Naive B cell (primary cell): ENCODE measurements at regions not wholly inside any gene's neighbourhood (a gene's known extent, or its start where the extent isn't known, plus 50 kb on each side); places are given as distances from the start of the nearest gene placed in this dataset.
A peak's percentile ranks its signal among the peaks of the same experiment; 100 is the strongest.

Experiments
- ATAC-seq, 2 donors: fragments of 150-1000 bp; cut with Tn5 transposase; 2 replicates each; pipeline ENCODE4 v1.10.0; 2021; ENCODE audit warnings: low read depth in 2 of 2, mild to moderate bottlenecking in 2 of 2, moderate library complexity in 2 of 2
- DNase-seq: peaks from one replicate; pipeline ENCODE4 v3.0.0; 2022
- H3K27ac Mint-ChIP-seq, 6 donors: one replicate each; pipeline ENCODE4 v1.8.0; 2020 to 2022; ENCODE audit warnings: mild to moderate bottlenecking in 6 of 6, mixed read lengths in 6 of 6, moderate library complexity in 5 of 6, inconsistent platforms in 2 of 6
- H3K27me3 Mint-ChIP-seq, 3 donors: one replicate each; pipeline ENCODE4 v1.8.0; 2021 to 2022; ENCODE audit warnings: mixed read lengths in 3 of 3, mild to moderate bottlenecking in 1 of 3
- H3K36me3 Mint-ChIP-seq, 2 donors: one replicate each; pipeline ENCODE4 v1.8.0; 2020 to 2022; ENCODE audit warnings: mixed read lengths in 2 of 2, inconsistent platforms in 1 of 2, mild to moderate bottlenecking in 1 of 2
- H3K4me1 Mint-ChIP-seq, 3 donors: one replicate each; pipeline ENCODE4 v1.8.0; 2020 to 2022; ENCODE audit warnings: mixed read lengths in 3 of 3, inconsistent platforms in 1 of 3, mild to moderate bottlenecking in 1 of 3, moderate library complexity in 1 of 3
- H3K4me3 Mint-ChIP-seq, 8 donors: one replicate each; pipeline ENCODE4 v1.8.0; 2020 to 2022; ENCODE audit warnings: mild to moderate bottlenecking in 8 of 8, mixed read lengths in 8 of 8, moderate library complexity in 8 of 8, inconsistent platforms in 2 of 8
- H3K9me3 Mint-ChIP-seq, 7 donors: one replicate each; pipeline ENCODE4 v1.8.0; 2020 to 2022; ENCODE audit warnings: mixed read lengths in 7 of 7, mild to moderate bottlenecking in 5 of 7, inconsistent platforms in 2 of 7, moderate library complexity in 1 of 7

DNA sequence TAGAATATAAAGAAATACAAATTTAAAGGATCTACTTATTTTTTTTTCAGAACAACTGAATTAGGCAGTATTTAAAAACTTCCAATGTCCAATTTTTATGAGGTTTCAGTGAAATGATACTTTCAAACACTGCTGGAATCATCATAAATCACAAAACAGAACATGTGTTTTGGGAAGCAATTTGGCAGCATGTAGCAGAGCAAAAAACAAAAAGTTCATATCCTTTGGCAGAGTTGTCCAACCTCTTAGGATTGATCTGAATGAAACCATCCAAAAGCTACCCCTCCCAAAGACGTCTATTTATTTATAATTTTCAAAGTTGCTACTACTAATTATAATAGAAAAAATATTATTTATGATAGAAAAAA lies 192.4 kb upstream of the PUM3 start:
- peaks cover 0 to 2% (median 0%) of the 10 kb centered on the region in 7 donors for H3K9me3 Mint-ChIP-seq
- ATAC-seq, result no peak
- no peak overlapping the region for H3K4me3 Mint-ChIP-seq
- H3K4me1 Mint-ChIP-seq, result no peaks in the 10 kb centered on the region
- H3K27me3 Mint-ChIP-seq, result peaks cover 0 to 4% (median 0%) of the 10 kb centered on the region in 3 donors
- no peak overlapping the region for H3K27ac Mint-ChIP-seq
- no peak for DNase-seq
- no peaks in the 10 kb centered on the region for H3K36me3 Mint-ChIP-seq

DNA sequence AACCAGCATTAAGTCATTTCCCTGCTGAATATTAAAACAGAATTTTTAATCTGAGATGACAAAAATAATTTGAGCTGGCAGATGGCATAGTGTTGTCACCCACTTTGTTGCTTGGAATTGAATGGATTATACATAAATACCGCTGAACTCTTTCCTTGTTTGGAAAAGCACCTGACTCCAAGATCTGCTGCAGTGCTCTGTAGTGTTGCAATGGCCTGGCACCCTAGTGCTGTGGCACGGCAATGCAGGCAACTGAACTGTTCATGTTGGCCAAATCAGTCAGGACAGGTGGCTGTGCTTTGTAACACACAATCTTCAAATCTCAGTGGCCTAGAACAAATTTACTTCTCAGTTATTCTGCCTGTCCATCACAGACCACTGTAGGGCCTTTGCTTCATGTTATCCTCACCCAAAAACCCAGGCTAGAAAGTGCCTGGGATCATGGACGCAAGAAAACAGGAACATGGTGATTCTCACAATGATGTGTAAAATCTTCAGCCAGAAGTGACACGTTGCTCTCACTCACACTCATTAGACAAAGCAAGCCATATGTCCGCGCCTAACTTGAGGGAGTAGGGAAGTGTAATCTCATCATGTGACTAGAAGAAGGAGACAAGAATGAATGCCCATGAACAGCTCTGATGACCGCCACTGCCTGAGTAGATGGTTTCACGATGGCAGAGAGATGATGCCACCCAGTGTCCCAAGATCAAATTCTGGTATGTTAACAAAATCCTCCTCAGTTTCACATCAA lies 191.9 kb upstream of the PUM3 start:
- Mint-ChIP-seq H3K27ac (no peak overlapping the region), H3K36me3 (no peaks in the 10 kb centered on the region), H3K9me3 (peaks cover 0 to 2% (median 0%) of the 10 kb centered on the region in 7 donors), H3K4me1 (no peaks in the 10 kb centered on the region), H3K27me3 (peaks cover 0 to 4% (median 0%) of the 10 kb centered on the region in 3 donors), H3K4me3 (no peak overlapping the region)
- DNase-seq, result no peak
- no peak for ATAC-seq

DNA sequence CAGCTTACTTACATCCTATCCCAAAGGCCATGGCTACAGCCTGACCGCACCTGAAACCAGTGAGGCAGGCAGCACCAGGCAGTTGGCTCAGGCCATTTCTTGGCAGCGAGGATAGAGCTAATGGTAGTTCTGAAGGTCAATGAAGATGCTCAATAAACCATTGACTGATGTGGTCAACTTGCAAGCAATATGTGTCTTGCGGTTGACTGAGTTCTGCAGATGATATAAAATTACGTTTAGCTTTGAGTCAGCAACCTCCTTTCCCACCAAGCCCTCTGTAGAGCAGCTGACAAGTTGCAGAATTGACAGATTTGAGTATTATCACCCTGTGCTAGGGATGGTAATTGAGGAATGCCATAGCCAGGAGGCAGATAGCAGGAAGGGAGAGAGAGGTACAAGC lies 189.0 kb upstream of the PUM3 start:
- no peak overlapping the region for H3K27ac Mint-ChIP-seq
- DNase-seq (no peak), ATAC-seq (no peak)
- no peak overlapping the region for H3K4me3 Mint-ChIP-seq
- no peaks in the 10 kb centered on the region for H3K36me3 Mint-ChIP-seq
- H3K9me3 Mint-ChIP-seq, result peaks cover 0 to 2% (median 0%) of the 10 kb centered on the region in 7 donors
- H3K27me3 Mint-ChIP-seq, result peaks cover 0 to 4% (median 0%) of the 10 kb centered on the region in 3 donors
- no peaks in the 10 kb centered on the region for H3K4me1 Mint-ChIP-seq

DNA sequence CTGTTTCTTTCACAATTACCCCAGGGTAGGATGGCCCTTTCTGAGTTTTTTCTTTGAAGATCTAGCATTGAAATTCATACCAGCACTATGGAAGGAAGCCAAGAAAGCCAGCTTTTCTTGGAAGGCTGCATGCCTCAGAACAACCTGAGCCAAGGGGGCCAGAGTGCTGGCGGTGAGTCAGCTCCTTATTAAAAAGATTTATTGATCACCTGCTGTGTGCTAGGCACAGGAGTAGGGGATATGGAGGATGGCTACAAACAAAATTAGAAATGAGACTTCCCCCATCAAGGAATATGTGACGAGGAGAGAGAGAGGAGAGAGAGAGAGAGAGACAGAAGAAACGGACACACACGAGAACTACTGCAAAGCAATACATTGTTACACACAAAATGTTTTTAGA lies 184.6 kb upstream of the PUM3 start:
- Mint-ChIP-seq H3K27me3 (peaks cover 0 to 5% (median 0%) of the 10 kb centered on the region in 3 donors), H3K36me3 (no peaks in the 10 kb centered on the region), H3K9me3 (peaks cover 0 to 2% (median 0%) of the 10 kb centered on the region in 7 donors), H3K4me1 (no peaks in the 10 kb centered on the region), H3K4me3 (no peak overlapping the region), H3K27ac (no peak overlapping the region)
- DNase-seq (no peak), ATAC-seq (no peak)

DNA sequence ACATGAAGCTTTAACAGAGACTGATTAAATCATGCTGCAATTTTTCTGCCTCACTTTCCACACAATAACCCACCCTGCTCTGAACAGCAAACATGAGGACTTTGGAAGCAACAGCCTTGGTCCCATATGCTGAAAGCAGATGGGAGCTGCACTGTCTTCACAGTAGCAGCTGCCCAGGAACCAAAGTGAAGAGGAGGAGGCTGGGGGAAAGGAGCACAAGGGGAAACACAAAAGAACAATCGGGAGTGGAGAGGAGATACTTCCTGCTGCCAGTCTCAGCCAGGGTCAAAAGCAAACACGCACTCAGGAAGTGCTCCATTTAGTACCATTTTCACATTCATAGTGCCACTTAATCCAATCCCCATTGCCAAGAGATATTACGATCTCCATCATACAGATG lies 183.3 kb upstream of the PUM3 start:
- Mint-ChIP-seq H3K27ac (peak overlapping the region in 1 of 6 donors; percentile 55), H3K36me3 (no peaks in the 10 kb centered on the region), H3K4me1 (no peaks in the 10 kb centered on the region), H3K4me3 (no peak overlapping the region), H3K27me3 (peaks cover 0 to 5% (median 4%) of the 10 kb centered on the region in 3 donors), H3K9me3 (peaks cover 0 to 2% (median 0%) of the 10 kb centered on the region in 7 donors)
- DNase-seq (no peak), ATAC-seq (no peak)

DNA sequence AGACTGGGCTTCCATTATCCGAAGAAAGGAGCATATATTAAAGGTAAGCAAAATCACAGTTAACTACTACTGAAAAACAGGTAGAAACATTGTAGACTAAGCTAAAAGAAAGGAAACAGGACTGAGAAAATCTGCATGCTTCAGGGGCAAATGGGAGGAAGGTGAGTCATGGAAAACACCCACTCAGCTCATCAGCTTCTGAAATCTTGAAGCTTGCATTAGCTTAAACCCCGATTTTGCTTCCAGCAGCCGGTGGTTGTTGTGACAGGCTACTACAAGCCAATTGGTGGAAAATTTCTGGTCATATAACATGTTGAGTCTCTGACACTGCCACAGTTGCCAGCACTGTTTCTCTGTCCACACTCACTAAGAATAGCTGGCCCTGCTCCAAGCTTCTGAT lies 179.6 kb upstream of the PUM3 start:
- H3K4me3 Mint-ChIP-seq, result no peak overlapping the region
- no peaks in the 10 kb centered on the region for H3K36me3 Mint-ChIP-seq
- peaks cover 4 to 12% (median 10%) of the 10 kb centered on the region in 3 donors for H3K27me3 Mint-ChIP-seq
- ATAC-seq (no peak), DNase-seq (no peak)
- H3K9me3 Mint-ChIP-seq, result peaks cover 0 to 2% (median 0%) of the 10 kb centered on the region in 7 donors
- H3K4me1 Mint-ChIP-seq, result no peaks in the 10 kb centered on the region
- H3K27ac Mint-ChIP-seq, result no peak overlapping the region

DNA sequence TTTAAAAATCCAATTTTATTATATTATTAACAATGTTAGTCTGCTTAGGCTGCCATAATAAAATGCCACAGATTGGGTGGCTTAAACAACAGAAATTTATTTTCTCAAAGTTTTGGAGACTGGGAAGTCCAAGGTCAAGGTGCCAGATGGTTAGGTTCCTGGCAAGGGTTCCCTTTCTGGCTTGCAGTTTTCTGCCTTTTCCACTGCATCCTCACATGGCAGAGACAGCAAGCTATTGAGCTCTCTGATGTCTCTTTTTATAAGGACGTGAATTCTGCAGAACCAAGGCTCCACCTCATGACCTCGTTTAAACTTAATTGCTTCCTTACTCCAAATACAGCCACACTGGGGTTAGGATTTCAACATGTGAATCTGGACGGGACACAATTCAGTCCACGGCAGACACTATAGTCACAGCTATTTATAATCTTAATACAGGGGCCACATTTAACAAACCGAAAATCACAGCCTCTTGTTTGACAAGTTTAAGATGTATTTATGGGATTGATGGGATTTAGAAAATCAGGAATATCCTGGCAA lies 174.9 kb upstream of the PUM3 start:
- H3K4me3 Mint-ChIP-seq, result no peak overlapping the region
- no peaks in the 10 kb centered on the region for H3K4me1 Mint-ChIP-seq
- no peak overlapping the region for H3K27ac Mint-ChIP-seq
- H3K36me3 Mint-ChIP-seq, result no peaks in the 10 kb centered on the region
- H3K27me3 Mint-ChIP-seq, result peaks cover 4 to 10% (median 7%) of the 10 kb centered on the region in 3 donors
- DNase-seq (no peak), ATAC-seq (no peak)
- peaks cover 0 to 2% (median 0%) of the 10 kb centered on the region in 7 donors for H3K9me3 Mint-ChIP-seq

DNA sequence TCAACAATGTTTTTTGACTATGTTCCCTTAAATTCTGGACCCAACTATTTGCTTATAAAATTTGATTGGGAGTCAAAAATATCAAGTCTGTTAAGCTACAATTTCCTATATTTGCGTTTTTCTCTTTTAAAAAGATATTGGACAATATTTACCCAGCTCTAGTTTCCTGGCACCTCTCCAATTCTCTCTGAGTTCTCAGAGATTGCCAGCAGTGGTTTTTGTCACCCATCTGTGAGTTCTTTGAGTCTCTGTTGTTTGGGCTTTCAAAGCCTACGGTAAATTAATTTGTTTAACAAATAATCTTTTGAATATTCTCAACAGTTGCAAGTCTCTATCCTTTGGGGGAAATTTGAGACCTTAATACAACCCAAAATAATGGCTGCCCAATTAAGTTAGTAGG lies 174.2 kb upstream of the PUM3 start:
- no peak for DNase-seq
- Mint-ChIP-seq H3K27ac (no peak overlapping the region), H3K9me3 (peaks cover 0 to 2% (median 0%) of the 10 kb centered on the region in 7 donors), H3K36me3 (no peaks in the 10 kb centered on the region), H3K4me1 (no peaks in the 10 kb centered on the region), H3K4me3 (no peak overlapping the region), H3K27me3 (peaks cover 4 to 10% (median 7%) of the 10 kb centered on the region in 3 donors)
- no peak for ATAC-seq

DNA sequence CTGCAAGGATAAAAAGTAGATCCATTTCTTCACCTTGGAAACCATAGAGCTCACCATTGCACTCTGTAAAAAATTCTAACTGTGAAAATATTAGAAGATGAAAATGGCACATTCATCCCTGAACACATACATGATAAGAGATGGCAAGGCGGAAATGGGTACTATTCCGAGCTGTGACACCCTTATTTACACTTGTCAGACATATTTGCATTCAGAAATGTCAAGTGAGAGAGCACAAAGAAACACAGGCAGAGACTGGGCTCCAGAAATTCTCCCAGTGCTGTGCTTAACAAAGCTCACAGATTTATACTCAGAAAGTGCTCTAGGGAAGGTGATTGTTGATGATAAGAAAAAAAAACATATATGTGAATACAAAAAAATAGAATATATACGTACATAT lies 170.3 kb upstream of the PUM3 start:
- H3K27me3 Mint-ChIP-seq, result no peaks in the 10 kb centered on the region
- H3K4me1 Mint-ChIP-seq, result no peaks in the 10 kb centered on the region
- H3K36me3 Mint-ChIP-seq, result no peaks in the 10 kb centered on the region
- no peak for DNase-seq
- no peak for ATAC-seq
- H3K9me3 Mint-ChIP-seq, result peaks cover 0 to 10% (median 4%) of the 10 kb centered on the region in 7 donors
- H3K27ac Mint-ChIP-seq, result no peak overlapping the region
- H3K4me3 Mint-ChIP-seq, result no peak overlapping the region

DNA sequence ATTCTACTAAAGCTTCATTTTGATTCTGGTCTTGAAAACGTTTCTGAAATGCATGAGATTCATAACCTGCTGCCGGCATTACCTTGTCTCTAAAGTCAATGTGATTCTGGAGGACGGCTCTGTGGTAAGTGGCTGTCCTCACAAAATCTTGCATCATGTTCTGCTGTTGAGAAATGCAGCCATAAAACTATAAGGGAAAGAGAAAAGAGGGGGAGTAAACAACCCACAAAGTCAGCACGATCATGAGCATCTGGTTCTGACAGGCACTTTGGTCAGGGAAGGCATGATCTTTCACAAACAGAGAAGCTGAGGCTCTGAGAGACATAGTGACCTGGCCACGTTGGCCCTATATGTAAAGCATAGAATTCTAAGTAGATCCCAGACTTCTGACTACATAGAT lies 168.9 kb upstream of the PUM3 start:
- Mint-ChIP-seq H3K36me3 (no peaks in the 10 kb centered on the region), H3K27me3 (no peaks in the 10 kb centered on the region), H3K27ac (no peak overlapping the region), H3K9me3 (peaks cover 0 to 10% (median 5%) of the 10 kb centered on the region in 7 donors), H3K4me3 (no peak overlapping the region), H3K4me1 (no peaks in the 10 kb centered on the region)
- ATAC-seq (no peak), DNase-seq (no peak)

DNA sequence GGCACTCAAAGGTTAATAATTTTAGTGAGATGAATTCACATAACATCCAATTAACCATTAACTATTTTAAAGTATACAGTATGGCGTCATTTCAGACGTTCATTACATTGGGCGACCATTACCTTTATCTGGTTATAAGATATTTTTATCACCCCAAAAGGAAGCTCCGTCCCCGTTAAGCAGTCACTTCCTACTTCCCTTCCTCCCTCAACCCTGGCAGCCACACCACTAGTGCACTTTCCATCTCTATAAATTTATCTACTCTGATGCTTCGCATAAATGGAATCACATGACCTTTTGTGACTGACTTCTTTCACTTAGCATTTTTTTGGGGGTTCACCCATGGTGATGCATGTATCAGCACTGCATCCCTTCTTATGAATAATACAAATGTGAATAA lies 168.3 kb upstream of the PUM3 start:
- peaks cover 0 to 10% (median 5%) of the 10 kb centered on the region in 7 donors for H3K9me3 Mint-ChIP-seq
- DNase-seq (no peak), ATAC-seq (no peak)
- no peaks in the 10 kb centered on the region for H3K4me1 Mint-ChIP-seq
- H3K27me3 Mint-ChIP-seq, result no peaks in the 10 kb centered on the region
- peak overlapping the region in 1 of 8 donors; percentile 1 for H3K4me3 Mint-ChIP-seq
- H3K36me3 Mint-ChIP-seq, result no peaks in the 10 kb centered on the region
- H3K27ac Mint-ChIP-seq, result no peak overlapping the region

DNA sequence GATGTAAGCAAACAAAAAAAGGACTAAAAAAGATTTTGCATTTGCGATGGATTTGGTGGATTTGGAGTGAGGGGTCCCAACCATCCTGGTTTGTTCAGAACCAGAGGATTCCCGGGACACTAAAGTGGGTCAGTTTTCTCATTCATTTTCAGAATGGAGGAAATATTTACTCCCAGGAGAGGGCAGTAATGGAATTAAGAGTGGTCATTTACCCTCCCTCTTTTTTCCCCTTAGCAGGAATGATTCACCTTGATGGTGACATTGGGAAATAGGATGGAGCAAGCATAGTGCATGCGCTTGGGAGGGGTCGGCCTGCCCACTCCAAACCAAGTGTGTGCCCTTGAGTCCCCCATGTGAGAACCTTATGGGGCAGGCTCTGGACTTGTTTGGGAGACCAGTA lies 164.2 kb upstream of the PUM3 start:
- no peak for DNase-seq
- H3K4me1 Mint-ChIP-seq, result no peaks in the 10 kb centered on the region
- no peak for ATAC-seq
- H3K27ac Mint-ChIP-seq, result no peak overlapping the region
- H3K9me3 Mint-ChIP-seq, result peaks cover 0 to 10% (median 5%) of the 10 kb centered on the region in 7 donors
- H3K4me3 Mint-ChIP-seq, result no peak overlapping the region
- no peaks in the 10 kb centered on the region for H3K27me3 Mint-ChIP-seq
- no peaks in the 10 kb centered on the region for H3K36me3 Mint-ChIP-seq

DNA sequence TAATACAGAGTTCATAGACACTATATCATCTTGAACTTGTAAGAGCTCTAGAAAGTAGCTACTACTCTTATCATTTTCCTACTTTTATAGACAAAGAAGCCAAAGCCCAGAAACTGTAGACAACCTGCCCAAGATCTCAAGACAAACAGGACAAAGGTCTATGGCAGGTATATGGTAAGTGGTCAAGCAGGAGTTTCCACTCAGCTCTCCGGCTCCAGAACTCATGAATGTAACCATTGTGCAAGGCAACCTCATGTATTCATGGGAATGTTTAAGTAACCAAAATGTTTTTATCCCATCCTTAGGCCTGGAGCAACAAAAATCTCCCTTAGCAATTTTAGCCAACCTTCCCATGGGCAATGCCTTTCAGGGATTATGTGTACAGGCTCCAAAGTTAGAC lies 163.4 kb upstream of the PUM3 start:
- DNase-seq (no peak), ATAC-seq (no peak)
- H3K27me3 Mint-ChIP-seq, result no peaks in the 10 kb centered on the region
- H3K4me3 Mint-ChIP-seq, result no peak overlapping the region
- no peak overlapping the region for H3K27ac Mint-ChIP-seq
- no peaks in the 10 kb centered on the region for H3K36me3 Mint-ChIP-seq
- H3K9me3 Mint-ChIP-seq, result peaks cover 0 to 10% (median 4%) of the 10 kb centered on the region in 7 donors
- no peaks in the 10 kb centered on the region for H3K4me1 Mint-ChIP-seq

DNA sequence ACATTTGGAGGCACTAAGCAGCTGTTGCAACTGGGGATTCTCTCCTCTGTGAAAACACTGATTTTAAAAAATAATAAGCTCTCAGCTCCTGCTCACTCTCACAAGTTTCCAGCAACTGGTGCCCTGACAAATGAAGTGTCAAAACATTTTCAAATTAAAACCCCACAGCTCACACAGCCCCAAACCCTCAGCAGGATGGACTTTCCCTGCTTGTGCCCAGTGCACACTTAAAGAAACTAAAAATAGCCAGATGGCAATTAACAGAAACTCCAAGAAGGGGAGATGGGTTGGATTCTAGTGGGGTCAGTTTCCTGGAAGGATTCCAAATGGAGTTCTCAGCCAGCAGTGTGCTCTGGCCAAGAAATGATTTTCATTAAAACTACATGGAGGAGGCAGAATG lies 163.0 kb upstream of the PUM3 start:
- DNase-seq (no peak), ATAC-seq (no peak)
- Mint-ChIP-seq H3K4me1 (no peaks in the 10 kb centered on the region), H3K4me3 (no peak overlapping the region), H3K27ac (no peak overlapping the region), H3K9me3 (peaks cover 0 to 10% (median 4%) of the 10 kb centered on the region in 7 donors), H3K27me3 (no peaks in the 10 kb centered on the region), H3K36me3 (no peaks in the 10 kb centered on the region)
